ENCODE measurements at regions not wholly inside any gene's neighbourhood (a gene's known extent, or its start where the extent isn't known, plus 50 kb on each side); places are given as distances from the start of the nearest gene placed in this dataset.

DNA sequence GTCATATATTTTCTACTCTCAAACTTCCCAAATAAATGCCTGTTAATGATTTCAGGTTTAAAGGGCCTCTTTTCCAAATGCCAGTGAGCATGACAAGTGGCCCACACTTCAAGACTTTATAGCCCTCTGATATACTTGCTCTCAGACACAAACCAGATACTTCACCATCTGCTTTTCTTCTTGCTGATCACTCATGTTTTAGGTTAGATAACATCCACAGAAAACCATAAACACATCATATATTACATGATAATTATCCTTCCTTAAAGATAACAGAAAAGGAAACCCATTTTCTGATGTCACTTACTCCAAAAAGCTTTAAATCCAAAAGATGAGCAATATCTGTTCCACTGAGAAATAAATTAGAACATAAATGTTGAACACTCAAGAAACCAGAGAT is 723.5 kb downstream of the LTN1 start:
- DNase-seq (ENCODE audit: extremely low read depth in 1 of 4, low spot score in 3 of 4), result no peak
- intact Hi-C loops (cut with micrococcal nuclease), result no loop called here
- H3K4me1 ChIP-seq (replicated peaks in 1 of 2; ENCODE audit: control insufficient read depth in 2 of 2, insufficient read depth in 2 of 2, low read length in 2 of 2), result no peaks in the 10 kb centered on the region
- POLR2A ChIA-PET, result no interaction called here
- in situ Hi-C loops (cut with MboI), result no loop called here
- H3K9me3 ChIP-seq (replicated peaks; ENCODE audit: control insufficient read depth, insufficient read depth, low read depth, low read length), result peaks cover 3% of the 10 kb centered on the region; the same call in 1 of the 2 replicates
- no peak overlapping the region for H3K4me2 ChIP-seq (ENCODE audit: insufficient read depth, low read length)
- no peaks in the 10 kb centered on the region for H3K36me3 ChIP-seq (ENCODE audit: control insufficient read depth, insufficient read depth, low read length)
- no peak overlapping the region for H3K27ac ChIP-seq (ENCODE audit: extremely low read depth, low read depth, low read length)
- H3K4me3 ChIP-seq, result no peak overlapping the region
- H4K20me1 ChIP-seq (replicated peaks; ENCODE audit: control insufficient read depth, insufficient read depth, low read length), result no peaks in the 10 kb centered on the region
- no peaks in the 10 kb centered on the region for H3K79me2 ChIP-seq (ENCODE audit: control insufficient read depth, insufficient read depth, low read length)
- no peak for ATAC-seq
- CTCF ChIA-PET (ENCODE audit: low intra/inter-chr PET ratio), result no interaction called here
- no peaks in the 10 kb centered on the region for H3K9me1 ChIP-seq (ENCODE audit: control insufficient read depth, insufficient read depth, low read length)
- no peak overlapping the region for H3K9ac ChIP-seq (ENCODE audit: insufficient read depth in 1 of 2, low read depth in 2 of 2, low read length in 2 of 2)
- BruUV-seq (replicated peaks), result no TSS peak
- no peak overlapping the region for H2AFZ ChIP-seq (ENCODE audit: low read depth, low read length)
- TF ChIP-seq CEBPB (tag; IDR thresholded peaks at IDR 0.05), result no peak
- TF ChIP-seq ARHGAP35 (IDR thresholded peaks at IDR 0.05; ENCODE audit: partially characterized antibody), result no peak
- no peak for FAIRE-seq
- H3K27me3 ChIP-seq (ENCODE audit: control insufficient read depth in 2 of 2, insufficient read depth in 2 of 2, low read length in 2 of 2), result no peaks in the 10 kb centered on the region

DNA sequence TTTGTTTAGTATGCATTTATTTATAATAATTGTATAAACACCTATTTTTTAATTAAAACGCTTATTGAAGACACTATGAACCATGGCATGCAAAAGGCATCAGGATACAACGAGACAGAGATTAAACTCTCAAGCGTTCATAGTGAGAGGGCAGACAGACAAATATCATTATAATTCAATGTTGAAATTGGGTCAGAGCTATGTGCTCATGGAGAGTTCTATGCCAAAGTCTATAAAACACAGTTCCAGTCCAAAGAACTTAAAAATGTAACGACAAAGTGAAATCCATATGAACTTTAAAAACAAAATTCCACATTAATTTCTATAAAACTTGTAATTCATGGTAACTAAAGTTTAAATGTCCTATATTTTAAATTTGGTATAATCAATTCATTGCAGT is 724.0 kb downstream of the LTN1 start:
- WGBS (ENCODE audit: insufficient coverage, low coverage, missing lambda C conversion rate), result 2% methylated on average over 4 of the region's 4 CpGs
- intact Hi-C loops (cut with micrococcal nuclease) (no loop called here), in situ Hi-C loops (cut with MboI) (no loop called here)
- H3K9me1 ChIP-seq (ENCODE audit: control insufficient read depth, insufficient read depth, low read length), result no peaks in the 10 kb centered on the region
- peaks cover 3% of the 10 kb centered on the region; the same call in 1 of the 2 replicates for H3K9me3 ChIP-seq (replicated peaks; ENCODE audit: control insufficient read depth, insufficient read depth, low read depth, low read length)
- no peak overlapping the region for H3K4me3 ChIP-seq
- ATAC-seq (no peak), DNase-seq (ENCODE audit: extremely low read depth in 1 of 4, low spot score in 3 of 4) (no peak), FAIRE-seq (no peak)
- H3K79me2 ChIP-seq (ENCODE audit: control insufficient read depth, insufficient read depth, low read length), result no peaks in the 10 kb centered on the region
- POLR2A ChIA-PET, result no interaction called here
- CTCF ChIA-PET (ENCODE audit: low intra/inter-chr PET ratio), result no interaction called here
- no peak overlapping the region for H3K4me2 ChIP-seq (ENCODE audit: insufficient read depth, low read length)
- BruUV-seq (replicated peaks), result no TSS peak
- H3K27ac ChIP-seq (ENCODE audit: extremely low read depth, low read depth, low read length), result no peak overlapping the region
- H3K4me1 ChIP-seq (replicated peaks in 1 of 2; ENCODE audit: control insufficient read depth in 2 of 2, insufficient read depth in 2 of 2, low read length in 2 of 2), result no peaks in the 10 kb centered on the region
- no peaks in the 10 kb centered on the region for H3K27me3 ChIP-seq (ENCODE audit: control insufficient read depth in 2 of 2, insufficient read depth in 2 of 2, low read length in 2 of 2)
- H4K20me1 ChIP-seq (replicated peaks; ENCODE audit: control insufficient read depth, insufficient read depth, low read length), result no peaks in the 10 kb centered on the region
- no peak for TF ChIP-seq KDM1A (IDR thresholded peaks at IDR 0.05)
- no peak for TF ChIP-seq HCFC1 (IDR thresholded peaks at IDR 0.05; ENCODE audit: low read depth, low read length)
- TF ChIP-seq, protein P1, sequence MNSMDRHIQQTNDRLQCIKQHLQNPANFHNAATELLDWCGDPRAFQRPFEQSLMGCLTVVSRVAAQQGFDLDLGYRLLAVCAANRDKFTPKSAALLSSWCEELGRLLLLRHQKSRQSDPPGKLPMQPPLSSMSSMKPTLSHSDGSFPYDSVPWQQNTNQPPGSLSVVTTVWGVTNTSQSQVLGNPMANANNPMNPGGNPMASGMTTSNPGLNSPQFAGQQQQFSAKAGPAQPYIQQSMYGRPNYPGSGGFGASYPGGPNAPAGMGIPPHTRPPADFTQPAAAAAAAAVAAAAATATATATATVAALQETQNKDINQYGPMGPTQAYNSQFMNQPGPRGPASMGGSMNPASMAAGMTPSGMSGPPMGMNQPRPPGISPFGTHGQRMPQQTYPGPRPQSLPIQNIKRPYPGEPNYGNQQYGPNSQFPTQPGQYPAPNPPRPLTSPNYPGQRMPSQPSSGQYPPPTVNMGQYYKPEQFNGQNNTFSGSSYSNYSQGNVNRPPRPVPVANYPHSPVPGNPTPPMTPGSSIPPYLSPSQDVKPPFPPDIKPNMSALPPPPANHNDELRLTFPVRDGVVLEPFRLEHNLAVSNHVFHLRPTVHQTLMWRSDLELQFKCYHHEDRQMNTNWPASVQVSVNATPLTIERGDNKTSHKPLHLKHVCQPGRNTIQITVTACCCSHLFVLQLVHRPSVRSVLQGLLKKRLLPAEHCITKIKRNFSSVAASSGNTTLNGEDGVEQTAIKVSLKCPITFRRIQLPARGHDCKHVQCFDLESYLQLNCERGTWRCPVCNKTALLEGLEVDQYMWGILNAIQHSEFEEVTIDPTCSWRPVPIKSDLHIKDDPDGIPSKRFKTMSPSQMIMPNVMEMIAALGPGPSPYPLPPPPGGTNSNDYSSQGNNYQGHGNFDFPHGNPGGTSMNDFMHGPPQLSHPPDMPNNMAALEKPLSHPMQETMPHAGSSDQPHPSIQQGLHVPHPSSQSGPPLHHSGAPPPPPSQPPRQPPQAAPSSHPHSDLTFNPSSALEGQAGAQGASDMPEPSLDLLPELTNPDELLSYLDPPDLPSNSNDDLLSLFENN (IDR thresholded peaks at IDR 0.05; ENCODE audit: low read depth in 2 of 2, low read length in 2 of 2), result no peak
- TF ChIP-seq, protein P2, sequence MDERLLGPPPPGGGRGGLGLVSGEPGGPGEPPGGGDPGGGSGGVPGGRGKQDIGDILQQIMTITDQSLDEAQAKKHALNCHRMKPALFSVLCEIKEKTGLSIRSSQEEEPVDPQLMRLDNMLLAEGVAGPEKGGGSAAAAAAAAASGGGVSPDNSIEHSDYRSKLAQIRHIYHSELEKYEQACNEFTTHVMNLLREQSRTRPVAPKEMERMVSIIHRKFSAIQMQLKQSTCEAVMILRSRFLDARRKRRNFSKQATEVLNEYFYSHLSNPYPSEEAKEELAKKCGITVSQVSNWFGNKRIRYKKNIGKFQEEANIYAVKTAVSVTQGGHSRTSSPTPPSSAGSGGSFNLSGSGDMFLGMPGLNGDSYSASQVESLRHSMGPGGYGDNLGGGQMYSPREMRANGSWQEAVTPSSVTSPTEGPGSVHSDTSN (CRISPR knock-in tag; IDR thresholded peaks at IDR 0.05; ENCODE audit: low read depth), result no peak
- TF ChIP-seq, protein P2 (tag; conservative IDR thresholded peaks at IDR 0.05; ENCODE audit: low read depth), result no peak
- H3K36me3 ChIP-seq (ENCODE audit: control insufficient read depth, insufficient read depth, low read length), result no peaks in the 10 kb centered on the region
- no peak overlapping the region for H2AFZ ChIP-seq (ENCODE audit: low read depth, low read length)
- H3K9ac ChIP-seq (ENCODE audit: insufficient read depth in 1 of 2, low read depth in 2 of 2, low read length in 2 of 2), result no peak overlapping the region
